ENCODE measurements at regions not wholly inside any gene's neighbourhood (a gene's known extent, or its start where the extent isn't known, plus 50 kb on each side); places are given as distances from the start of the nearest gene placed in this dataset.
A peak's percentile ranks its signal among the peaks of the same experiment; 100 is the strongest.

DNA sequence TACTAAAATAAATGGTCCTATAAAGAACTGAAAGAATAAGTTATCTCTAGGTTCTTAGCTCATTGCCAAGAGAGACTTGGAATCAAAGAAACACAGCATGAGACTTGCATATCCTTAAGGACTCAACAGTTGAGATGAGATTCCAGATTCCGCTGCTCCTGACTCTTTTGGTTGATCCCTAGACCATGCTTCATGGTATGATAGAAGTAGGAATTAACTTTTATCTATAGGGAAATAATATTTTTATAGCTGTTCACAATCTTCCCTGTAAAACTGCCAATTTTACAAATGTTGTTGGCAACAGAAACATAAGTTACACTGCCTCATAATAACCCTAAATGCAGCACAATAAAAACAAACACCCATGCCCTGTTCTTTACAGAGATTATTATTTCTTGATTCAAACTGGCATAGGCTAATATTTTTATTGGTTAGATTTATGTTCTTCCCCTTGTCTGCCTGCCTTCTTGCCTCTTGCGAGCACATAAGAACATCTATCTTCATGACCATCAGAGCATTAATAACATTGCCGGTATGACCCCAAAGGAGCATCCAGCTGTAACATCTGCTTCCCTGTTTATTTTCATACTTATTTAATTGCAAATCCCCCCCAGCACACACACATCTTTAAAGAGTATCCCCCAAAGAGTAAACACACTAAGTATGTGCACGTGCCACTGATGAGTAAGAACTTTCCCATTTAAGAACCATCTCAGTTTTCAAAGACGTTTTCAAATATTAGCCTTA lies 735.7 kb upstream of the SLC8A1 start:
- TF ChIP-seq, protein P1, sequence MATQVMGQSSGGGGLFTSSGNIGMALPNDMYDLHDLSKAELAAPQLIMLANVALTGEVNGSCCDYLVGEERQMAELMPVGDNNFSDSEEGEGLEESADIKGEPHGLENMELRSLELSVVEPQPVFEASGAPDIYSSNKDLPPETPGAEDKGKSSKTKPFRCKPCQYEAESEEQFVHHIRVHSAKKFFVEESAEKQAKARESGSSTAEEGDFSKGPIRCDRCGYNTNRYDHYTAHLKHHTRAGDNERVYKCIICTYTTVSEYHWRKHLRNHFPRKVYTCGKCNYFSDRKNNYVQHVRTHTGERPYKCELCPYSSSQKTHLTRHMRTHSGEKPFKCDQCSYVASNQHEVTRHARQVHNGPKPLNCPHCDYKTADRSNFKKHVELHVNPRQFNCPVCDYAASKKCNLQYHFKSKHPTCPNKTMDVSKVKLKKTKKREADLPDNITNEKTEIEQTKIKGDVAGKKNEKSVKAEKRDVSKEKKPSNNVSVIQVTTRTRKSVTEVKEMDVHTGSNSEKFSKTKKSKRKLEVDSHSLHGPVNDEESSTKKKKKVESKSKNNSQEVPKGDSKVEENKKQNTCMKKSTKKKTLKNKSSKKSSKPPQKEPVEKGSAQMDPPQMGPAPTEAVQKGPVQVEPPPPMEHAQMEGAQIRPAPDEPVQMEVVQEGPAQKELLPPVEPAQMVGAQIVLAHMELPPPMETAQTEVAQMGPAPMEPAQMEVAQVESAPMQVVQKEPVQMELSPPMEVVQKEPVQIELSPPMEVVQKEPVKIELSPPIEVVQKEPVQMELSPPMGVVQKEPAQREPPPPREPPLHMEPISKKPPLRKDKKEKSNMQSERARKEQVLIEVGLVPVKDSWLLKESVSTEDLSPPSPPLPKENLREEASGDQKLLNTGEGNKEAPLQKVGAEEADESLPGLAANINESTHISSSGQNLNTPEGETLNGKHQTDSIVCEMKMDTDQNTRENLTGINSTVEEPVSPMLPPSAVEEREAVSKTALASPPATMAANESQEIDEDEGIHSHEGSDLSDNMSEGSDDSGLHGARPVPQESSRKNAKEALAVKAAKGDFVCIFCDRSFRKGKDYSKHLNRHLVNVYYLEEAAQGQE (IDR thresholded peaks at IDR 0.05; ENCODE audit: insufficient read depth in 1 of 2, low read depth in 2 of 2, low read length in 2 of 2) = no peak
- TF ChIP-seq FOXP2 (optimal IDR thresholded peaks at IDR 0.05; ENCODE audit: borderline replicate concordance, extremely low read depth, extremely low read length, insufficient read depth) = no peak
- no peak for TF ChIP-seq SIN3A (IDR thresholded peaks at IDR 0.05; ENCODE audit: borderline replicate concordance, insufficient read depth, low read length)

DNA sequence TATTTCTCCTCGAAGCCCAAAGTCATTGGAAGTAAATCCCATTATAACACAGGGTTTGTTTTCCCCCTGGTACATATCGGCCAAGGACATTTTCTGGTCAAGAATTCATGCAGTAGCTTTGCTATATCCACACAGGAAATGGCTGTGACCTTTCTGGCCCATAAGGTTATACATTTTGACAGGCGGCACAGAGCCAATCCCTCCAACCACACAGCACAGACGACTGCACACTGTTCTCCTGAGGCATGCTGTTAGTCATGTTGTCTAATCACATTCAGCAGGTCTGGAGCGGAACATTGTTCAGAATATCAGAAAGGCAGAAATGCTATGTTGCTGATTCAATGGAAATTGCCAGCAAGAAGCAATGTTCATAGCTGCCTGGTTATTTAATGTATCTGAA lies 742.3 kb upstream of the SLC8A1 start:
- no peak for TF ChIP-seq SIN3A (IDR thresholded peaks at IDR 0.05; ENCODE audit: borderline replicate concordance, insufficient read depth, low read length)
- TF ChIP-seq TAF1 (IDR thresholded peaks at IDR 0.05; ENCODE audit: borderline replicate concordance, insufficient read depth, low read length) = no peak
- TF ChIP-seq, protein P1 (IDR thresholded peaks at IDR 0.05; ENCODE audit: insufficient read depth in 1 of 2, low read depth in 2 of 2, low read length in 2 of 2) = no peak
- TF ChIP-seq FOXP2 (optimal IDR thresholded peaks at IDR 0.05; ENCODE audit: borderline replicate concordance, extremely low read depth, extremely low read length, insufficient read depth) = no peak
- no peak for TF ChIP-seq POLR2AphosphoS5 (IDR thresholded peaks at IDR 0.05; ENCODE audit: low read depth, low read length)

DNA sequence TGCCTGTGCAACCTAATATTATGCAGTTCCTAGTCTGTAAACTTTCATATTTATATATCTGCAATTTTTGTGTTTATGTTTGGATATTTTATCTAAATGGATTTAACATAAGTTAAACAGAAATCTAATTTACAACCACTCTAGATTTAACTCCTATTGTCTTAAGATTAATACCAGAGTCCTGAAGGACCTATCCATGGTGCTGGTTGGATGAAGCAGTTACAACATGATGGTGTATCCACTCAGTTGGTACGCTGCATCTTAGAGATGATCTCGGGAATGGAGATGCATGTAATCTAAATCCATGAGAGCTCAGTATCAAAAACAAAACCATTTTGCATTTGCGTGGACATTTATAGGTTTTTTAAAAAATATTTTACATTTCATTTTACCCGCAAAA lies 745.9 kb upstream of the SLC8A1 start:
- TF ChIP-seq, protein P1 (IDR thresholded peaks at IDR 0.05; ENCODE audit: insufficient read depth in 1 of 2, low read depth in 2 of 2, low read length in 2 of 2) = peak; percentile 33 to 87; a peak in 2 of 4 replicates
- TF ChIP-seq TAF1 (IDR thresholded peaks at IDR 0.05; ENCODE audit: borderline replicate concordance, insufficient read depth, low read length) = no peak

DNA sequence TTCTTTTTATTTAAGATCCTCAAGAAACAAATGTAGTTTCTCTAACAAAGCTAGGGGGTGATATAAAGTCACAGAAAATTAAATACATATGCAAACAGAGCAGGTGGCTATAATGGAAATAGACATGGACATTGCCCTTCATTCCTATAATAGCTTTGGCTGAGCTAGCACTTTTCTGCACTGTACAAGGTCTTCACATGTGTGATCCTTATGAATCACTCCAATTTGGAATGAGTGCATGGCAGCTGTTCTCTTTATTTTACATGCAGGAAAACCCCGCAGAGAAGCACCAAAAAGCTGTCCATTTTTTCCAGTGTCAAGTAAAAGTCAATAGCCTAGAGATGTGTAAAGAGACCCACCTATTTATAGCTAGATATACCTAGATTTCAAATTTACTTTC lies 747.4 kb upstream of the SLC8A1 start:
- TF ChIP-seq POLR2AphosphoS5 (IDR thresholded peaks at IDR 0.05; ENCODE audit: low read depth, low read length) (no peak), TAF1 (IDR thresholded peaks at IDR 0.05; ENCODE audit: borderline replicate concordance, insufficient read depth, low read length) (no peak), SIN3A (IDR thresholded peaks at IDR 0.05; ENCODE audit: borderline replicate concordance, insufficient read depth, low read length) (no peak), FOXP2 (optimal IDR thresholded peaks at IDR 0.05; ENCODE audit: borderline replicate concordance, extremely low read depth, extremely low read length, insufficient read depth) (no peak)
- TF ChIP-seq, protein P1 (IDR thresholded peaks at IDR 0.05; ENCODE audit: insufficient read depth in 1 of 2, low read depth in 2 of 2, low read length in 2 of 2) = no peak

DNA sequence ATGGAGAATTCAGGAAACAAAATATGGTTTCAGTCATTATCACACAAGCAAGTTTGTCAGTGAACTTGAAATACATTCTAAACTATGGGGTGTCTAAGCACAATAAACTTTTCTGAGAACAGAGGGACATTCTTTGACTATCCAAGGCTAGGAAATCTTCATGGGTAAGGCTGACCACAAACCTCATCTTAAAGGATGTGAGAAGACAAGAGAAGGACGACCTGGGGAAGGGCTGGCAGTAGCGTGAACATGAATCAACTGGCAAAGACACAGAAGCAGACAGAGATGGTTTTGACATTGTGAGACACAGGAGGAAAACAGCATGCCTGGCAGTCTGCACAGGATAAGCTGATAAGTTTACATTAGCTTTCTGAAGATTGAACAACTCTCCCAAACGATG lies 752.4 kb upstream of the SLC8A1 start:
- TF ChIP-seq FOXP2 (optimal IDR thresholded peaks at IDR 0.05; ENCODE audit: borderline replicate concordance, extremely low read depth, extremely low read length, insufficient read depth) (no peak), SIN3A (IDR thresholded peaks at IDR 0.05; ENCODE audit: borderline replicate concordance, insufficient read depth, low read length) (no peak), POLR2AphosphoS5 (IDR thresholded peaks at IDR 0.05; ENCODE audit: low read depth, low read length) (no peak), TAF1 (IDR thresholded peaks at IDR 0.05; ENCODE audit: borderline replicate concordance, insufficient read depth, low read length) (no peak)
- TF ChIP-seq, protein P1 (IDR thresholded peaks at IDR 0.05; ENCODE audit: insufficient read depth in 1 of 2, low read depth in 2 of 2, low read length in 2 of 2) = no peak
